ENCODE measurements at regions not wholly inside any gene's neighbourhood (a gene's known extent, or its start where the extent isn't known, plus 50 kb on each side); places are given as distances from the start of the nearest gene placed in this dataset.

DNA sequence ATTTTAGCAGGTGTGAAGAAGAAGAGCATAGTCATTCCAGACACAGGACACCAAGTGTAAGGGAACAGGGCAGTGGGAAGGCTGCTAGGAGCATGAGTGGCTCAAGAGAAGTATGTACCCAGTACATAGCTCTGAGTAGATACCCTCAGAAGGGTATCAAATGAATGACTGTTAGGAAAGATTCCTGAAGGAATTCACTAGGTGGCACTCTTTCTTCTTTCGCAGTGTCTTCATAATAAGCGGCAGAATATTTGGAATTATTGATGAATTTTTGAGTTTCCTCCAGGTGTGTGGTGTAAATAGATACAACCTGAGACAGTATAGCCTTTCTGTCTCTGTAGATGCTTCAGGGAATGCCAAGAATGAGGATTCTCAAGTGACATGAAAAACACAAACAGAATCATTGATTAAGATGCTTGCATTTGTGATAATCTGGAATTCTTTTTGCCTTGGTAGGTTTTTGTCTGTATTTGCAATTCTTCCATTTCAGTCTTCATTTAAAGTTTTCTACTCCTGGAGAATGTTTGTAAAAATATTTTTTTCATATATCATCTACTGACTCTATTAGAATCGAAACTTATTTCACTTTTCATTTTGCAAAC lies 264.3 kb upstream of the RIMS1 start:
- TF ChIP-seq, protein P1, sequence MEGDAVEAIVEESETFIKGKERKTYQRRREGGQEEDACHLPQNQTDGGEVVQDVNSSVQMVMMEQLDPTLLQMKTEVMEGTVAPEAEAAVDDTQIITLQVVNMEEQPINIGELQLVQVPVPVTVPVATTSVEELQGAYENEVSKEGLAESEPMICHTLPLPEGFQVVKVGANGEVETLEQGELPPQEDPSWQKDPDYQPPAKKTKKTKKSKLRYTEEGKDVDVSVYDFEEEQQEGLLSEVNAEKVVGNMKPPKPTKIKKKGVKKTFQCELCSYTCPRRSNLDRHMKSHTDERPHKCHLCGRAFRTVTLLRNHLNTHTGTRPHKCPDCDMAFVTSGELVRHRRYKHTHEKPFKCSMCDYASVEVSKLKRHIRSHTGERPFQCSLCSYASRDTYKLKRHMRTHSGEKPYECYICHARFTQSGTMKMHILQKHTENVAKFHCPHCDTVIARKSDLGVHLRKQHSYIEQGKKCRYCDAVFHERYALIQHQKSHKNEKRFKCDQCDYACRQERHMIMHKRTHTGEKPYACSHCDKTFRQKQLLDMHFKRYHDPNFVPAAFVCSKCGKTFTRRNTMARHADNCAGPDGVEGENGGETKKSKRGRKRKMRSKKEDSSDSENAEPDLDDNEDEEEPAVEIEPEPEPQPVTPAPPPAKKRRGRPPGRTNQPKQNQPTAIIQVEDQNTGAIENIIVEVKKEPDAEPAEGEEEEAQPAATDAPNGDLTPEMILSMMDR (conservative IDR thresholded peaks at IDR 0.05): peak; percentile 68
- H3K4me1 Mint-ChIP-seq (ENCODE audit: unreplicated experiment): no peaks in the 10 kb centered on the region
- H3K4me3 Mint-ChIP-seq: no peak overlapping the region
- no peaks in the 10 kb centered on the region for H3K27me3 Mint-ChIP-seq
- H3K9me3 Mint-ChIP-seq: peaks cover 11% of the 10 kb centered on the region
- H3K36me3 Mint-ChIP-seq: no peaks in the 10 kb centered on the region
- H3K27ac Mint-ChIP-seq: no peak overlapping the region
- no peak for DNase-seq (ENCODE audit: extremely low spot score, unreplicated experiment)

DNA sequence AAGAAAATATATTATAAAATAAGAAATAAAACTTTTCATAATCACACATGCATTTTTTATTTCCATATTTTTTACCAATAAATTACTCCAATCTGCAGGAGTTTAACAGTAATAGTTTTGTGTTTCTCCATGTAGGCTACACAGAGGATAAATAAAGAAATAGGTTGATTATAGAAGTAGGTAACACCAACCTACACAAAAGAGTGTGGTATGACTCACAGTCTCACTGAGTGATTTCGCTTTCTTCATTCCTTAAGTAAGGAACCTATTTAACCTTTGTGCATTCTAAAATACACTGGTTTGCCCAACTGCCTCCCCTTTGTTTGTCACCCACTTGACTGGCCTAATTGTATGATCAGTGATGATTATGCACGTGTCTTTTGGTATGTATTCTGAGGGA lies 244.2 kb upstream of the RIMS1 start:
- H3K36me3 Mint-ChIP-seq: no peaks in the 10 kb centered on the region
- no peak for DNase-seq (ENCODE audit: extremely low spot score, unreplicated experiment)
- no peaks in the 10 kb centered on the region for H3K4me1 Mint-ChIP-seq (ENCODE audit: unreplicated experiment)
- TF ChIP-seq, protein P1 (conservative IDR thresholded peaks at IDR 0.05): no peak
- H3K9me3 Mint-ChIP-seq: no peaks in the 10 kb centered on the region
- H3K4me3 Mint-ChIP-seq: no peak overlapping the region
- H3K27ac Mint-ChIP-seq: no peak overlapping the region
- no peaks in the 10 kb centered on the region for H3K27me3 Mint-ChIP-seq

DNA sequence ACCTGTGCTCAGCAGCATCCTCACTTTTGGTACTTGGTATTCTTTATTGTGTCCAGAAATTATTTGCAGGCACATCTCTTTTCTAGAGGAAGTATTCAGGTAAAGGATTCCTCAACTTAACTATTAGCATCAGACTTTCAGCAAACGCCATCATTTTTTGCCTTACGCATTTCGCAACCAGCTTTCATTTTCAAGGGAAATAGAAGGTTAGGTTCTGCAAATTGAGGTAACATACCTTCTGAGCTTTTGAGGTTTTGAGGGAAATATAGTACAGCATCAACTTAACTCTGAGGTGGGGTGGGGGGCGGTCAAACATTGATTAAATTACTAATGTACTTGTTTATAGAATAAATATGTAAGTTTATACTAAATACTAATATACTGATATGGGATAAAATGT lies 243.6 kb upstream of the RIMS1 start:
- TF ChIP-seq, protein P1 (conservative IDR thresholded peaks at IDR 0.05): no peak
- H3K4me3 Mint-ChIP-seq: no peak overlapping the region
- no peak for DNase-seq (ENCODE audit: extremely low spot score, unreplicated experiment)
- H3K27me3 Mint-ChIP-seq: no peaks in the 10 kb centered on the region
- H3K9me3 Mint-ChIP-seq: no peaks in the 10 kb centered on the region
- H3K4me1 Mint-ChIP-seq (ENCODE audit: unreplicated experiment): no peaks in the 10 kb centered on the region
- no peaks in the 10 kb centered on the region for H3K36me3 Mint-ChIP-seq
- H3K27ac Mint-ChIP-seq: no peak overlapping the region

DNA sequence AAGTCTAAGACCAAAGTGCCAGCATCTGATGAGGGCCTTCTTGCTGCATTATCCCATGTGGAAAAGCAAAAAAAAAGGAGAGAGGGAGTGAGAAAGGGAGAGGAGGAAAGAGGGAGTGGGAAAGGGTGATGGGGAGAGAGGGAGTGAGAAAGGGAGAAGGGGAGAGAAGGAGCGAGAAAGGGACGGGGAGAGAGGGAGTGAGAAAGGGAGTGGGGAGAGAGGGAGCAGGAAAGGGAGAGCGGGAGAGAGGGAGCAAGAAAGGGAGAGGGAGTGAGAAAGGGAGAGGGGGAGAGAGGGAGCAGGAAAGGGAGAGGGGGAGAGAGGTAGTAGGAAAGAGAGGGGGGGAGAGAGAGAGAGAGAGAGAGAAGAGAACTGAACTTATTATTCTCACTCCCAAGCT lies 241.1 kb upstream of the RIMS1 start:
- Mint-ChIP-seq H3K27ac (no peak overlapping the region), H3K36me3 (no peaks in the 10 kb centered on the region), H3K4me3 (no peak overlapping the region), H3K27me3 (no peaks in the 10 kb centered on the region), H3K9me3 (no peaks in the 10 kb centered on the region), H3K4me1 (ENCODE audit: unreplicated experiment) (no peaks in the 10 kb centered on the region)
- TF ChIP-seq, protein P1 (conservative IDR thresholded peaks at IDR 0.05): no peak
- DNase-seq (ENCODE audit: extremely low spot score, unreplicated experiment): no peak

DNA sequence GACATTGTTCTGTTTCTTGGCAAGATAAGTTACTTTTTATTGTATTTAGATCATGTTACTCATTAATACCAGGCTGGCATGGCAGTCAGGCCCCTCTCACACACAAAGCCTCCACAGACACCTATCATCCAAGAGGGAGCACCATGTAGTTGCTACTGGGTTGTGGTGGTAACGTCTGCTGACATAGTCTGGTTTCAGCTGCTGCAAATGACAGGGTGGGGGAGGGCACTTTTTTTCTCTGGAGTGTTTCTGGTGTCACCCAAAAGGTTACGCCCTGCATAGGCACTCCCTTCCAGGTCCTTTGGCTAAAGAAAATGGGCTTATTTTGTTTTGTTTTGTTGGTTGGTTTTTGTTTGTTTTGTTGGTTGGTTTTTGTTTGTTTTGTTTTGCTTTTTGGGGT lies 236.4 kb upstream of the RIMS1 start:
- Mint-ChIP-seq H3K9me3 (no peaks in the 10 kb centered on the region), H3K27me3 (no peaks in the 10 kb centered on the region), H3K4me1 (ENCODE audit: unreplicated experiment) (no peaks in the 10 kb centered on the region), H3K36me3 (no peaks in the 10 kb centered on the region), H3K4me3 (no peak overlapping the region), H3K27ac (no peak overlapping the region)
- no peak for DNase-seq (ENCODE audit: extremely low spot score, unreplicated experiment)
- TF ChIP-seq, protein P1 (conservative IDR thresholded peaks at IDR 0.05): no peak

DNA sequence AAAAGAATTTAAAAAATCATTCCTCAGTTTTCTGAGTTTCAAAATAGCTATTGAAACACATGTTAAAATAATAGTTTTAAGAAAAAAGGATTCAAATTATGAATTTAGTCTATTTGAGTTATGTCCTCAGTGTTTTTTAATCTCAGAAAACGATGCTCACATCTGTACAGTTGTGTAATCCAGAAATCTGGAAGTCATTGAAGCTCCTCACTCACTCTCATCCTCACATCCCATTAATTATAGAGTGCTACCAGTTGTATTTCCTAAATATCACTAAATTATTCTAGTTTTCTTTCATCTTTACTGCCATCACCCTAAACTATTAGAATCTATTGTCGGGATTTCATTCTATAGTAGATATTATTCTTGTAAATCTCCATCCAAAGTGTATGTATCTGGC lies 234.7 kb upstream of the RIMS1 start:
- TF ChIP-seq, protein P1 (conservative IDR thresholded peaks at IDR 0.05): no peak
- no peaks in the 10 kb centered on the region for H3K27me3 Mint-ChIP-seq
- H3K27ac Mint-ChIP-seq: no peak overlapping the region
- no peak overlapping the region for H3K4me3 Mint-ChIP-seq
- no peaks in the 10 kb centered on the region for H3K4me1 Mint-ChIP-seq (ENCODE audit: unreplicated experiment)
- DNase-seq (ENCODE audit: extremely low spot score, unreplicated experiment): no peak
- no peaks in the 10 kb centered on the region for H3K9me3 Mint-ChIP-seq
- no peaks in the 10 kb centered on the region for H3K36me3 Mint-ChIP-seq

Data from type B pancreatic cell (in vitro differentiated cells).